ENCODE measurements at regions not wholly inside any gene's neighbourhood (a gene's known extent, or its start where the extent isn't known, plus 50 kb on each side); places are given as distances from the start of the nearest gene placed in this dataset.

DNA sequence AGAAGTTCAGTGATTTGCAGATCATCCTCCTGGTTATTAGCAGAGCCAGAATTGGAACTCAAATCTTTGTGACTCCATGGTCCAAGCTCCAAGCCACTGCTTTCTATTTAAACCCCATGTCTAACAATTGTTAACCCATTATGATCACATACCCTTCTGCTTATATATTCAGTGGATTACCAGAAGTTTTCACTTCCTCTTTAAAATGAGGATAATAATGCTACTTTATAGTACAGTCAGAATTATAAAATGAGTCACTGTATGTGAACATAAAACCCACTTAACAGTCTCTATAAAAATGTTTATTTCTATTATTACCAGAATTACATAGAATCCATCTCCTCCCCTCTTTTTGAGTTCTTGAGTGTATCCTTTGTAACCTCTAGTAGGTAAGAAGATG, 550.7 kb upstream of the DPPA4 start:
- no peak overlapping the region for H3K4me3 ChIP-seq (ENCODE audit: low read length)
- H3K9me2 ChIP-seq (ENCODE audit: insufficient read depth, low read length) = no peaks in the 10 kb centered on the region
- no peaks in the 10 kb centered on the region for H3K9me3 ChIP-seq (ENCODE audit: low read length)
- no peak overlapping the region for H3K4me2 ChIP-seq (ENCODE audit: low read length)
- no peaks in the 10 kb centered on the region for H4K20me1 ChIP-seq (ENCODE audit: insufficient read depth)
- TF ChIP-seq, protein P1, sequence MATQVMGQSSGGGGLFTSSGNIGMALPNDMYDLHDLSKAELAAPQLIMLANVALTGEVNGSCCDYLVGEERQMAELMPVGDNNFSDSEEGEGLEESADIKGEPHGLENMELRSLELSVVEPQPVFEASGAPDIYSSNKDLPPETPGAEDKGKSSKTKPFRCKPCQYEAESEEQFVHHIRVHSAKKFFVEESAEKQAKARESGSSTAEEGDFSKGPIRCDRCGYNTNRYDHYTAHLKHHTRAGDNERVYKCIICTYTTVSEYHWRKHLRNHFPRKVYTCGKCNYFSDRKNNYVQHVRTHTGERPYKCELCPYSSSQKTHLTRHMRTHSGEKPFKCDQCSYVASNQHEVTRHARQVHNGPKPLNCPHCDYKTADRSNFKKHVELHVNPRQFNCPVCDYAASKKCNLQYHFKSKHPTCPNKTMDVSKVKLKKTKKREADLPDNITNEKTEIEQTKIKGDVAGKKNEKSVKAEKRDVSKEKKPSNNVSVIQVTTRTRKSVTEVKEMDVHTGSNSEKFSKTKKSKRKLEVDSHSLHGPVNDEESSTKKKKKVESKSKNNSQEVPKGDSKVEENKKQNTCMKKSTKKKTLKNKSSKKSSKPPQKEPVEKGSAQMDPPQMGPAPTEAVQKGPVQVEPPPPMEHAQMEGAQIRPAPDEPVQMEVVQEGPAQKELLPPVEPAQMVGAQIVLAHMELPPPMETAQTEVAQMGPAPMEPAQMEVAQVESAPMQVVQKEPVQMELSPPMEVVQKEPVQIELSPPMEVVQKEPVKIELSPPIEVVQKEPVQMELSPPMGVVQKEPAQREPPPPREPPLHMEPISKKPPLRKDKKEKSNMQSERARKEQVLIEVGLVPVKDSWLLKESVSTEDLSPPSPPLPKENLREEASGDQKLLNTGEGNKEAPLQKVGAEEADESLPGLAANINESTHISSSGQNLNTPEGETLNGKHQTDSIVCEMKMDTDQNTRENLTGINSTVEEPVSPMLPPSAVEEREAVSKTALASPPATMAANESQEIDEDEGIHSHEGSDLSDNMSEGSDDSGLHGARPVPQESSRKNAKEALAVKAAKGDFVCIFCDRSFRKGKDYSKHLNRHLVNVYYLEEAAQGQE (IDR thresholded peaks at IDR 0.05; ENCODE audit: borderline replicate concordance) = no peak
- TF ChIP-seq, protein P2, sequence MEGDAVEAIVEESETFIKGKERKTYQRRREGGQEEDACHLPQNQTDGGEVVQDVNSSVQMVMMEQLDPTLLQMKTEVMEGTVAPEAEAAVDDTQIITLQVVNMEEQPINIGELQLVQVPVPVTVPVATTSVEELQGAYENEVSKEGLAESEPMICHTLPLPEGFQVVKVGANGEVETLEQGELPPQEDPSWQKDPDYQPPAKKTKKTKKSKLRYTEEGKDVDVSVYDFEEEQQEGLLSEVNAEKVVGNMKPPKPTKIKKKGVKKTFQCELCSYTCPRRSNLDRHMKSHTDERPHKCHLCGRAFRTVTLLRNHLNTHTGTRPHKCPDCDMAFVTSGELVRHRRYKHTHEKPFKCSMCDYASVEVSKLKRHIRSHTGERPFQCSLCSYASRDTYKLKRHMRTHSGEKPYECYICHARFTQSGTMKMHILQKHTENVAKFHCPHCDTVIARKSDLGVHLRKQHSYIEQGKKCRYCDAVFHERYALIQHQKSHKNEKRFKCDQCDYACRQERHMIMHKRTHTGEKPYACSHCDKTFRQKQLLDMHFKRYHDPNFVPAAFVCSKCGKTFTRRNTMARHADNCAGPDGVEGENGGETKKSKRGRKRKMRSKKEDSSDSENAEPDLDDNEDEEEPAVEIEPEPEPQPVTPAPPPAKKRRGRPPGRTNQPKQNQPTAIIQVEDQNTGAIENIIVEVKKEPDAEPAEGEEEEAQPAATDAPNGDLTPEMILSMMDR (IDR thresholded peaks at IDR 0.05; ENCODE audit: poor library complexity, severe bottlenecking) = no peak
- no peak for TF ChIP-seq EP300 (conservative IDR thresholded peaks at IDR 0.05; ENCODE audit: poor library complexity, severe bottlenecking)
- TF ChIP-seq MXI1 (conservative IDR thresholded peaks at IDR 0.05; ENCODE audit: poor library complexity, severe bottlenecking) = no peak
- TF ChIP-seq RAD21 (conservative IDR thresholded peaks at IDR 0.05) = no peak
- no peak for TF ChIP-seq TAF1 (IDR thresholded peaks at IDR 0.05; ENCODE audit: low read depth)
- no peak for TF ChIP-seq EZH2 (IDR thresholded peaks at IDR 0.05; ENCODE audit: borderline replicate concordance, insufficient read depth, low read length, poor library complexity, severe bottlenecking)
- no peak for TF ChIP-seq POLR2AphosphoS5 (IDR thresholded peaks at IDR 0.05)
- no peak for TF ChIP-seq SMC3 (conservative IDR thresholded peaks at IDR 0.05; ENCODE audit: poor library complexity)
- H3F3A ChIP-seq (ENCODE audit: insufficient read depth, low read length, poor library complexity, severe bottlenecking) = no peaks in the 10 kb centered on the region
- H3K27me3 ChIP-seq (ENCODE audit: insufficient read depth, low read depth, low read length) = no peaks in the 10 kb centered on the region
- no peaks in the 10 kb centered on the region for H3K79me2 ChIP-seq (replicated peaks; ENCODE audit: insufficient read depth, low read length)
- H3K27ac ChIP-seq (ENCODE audit: low read length) = no peak overlapping the region
- no peak overlapping the region for H3K9ac ChIP-seq (ENCODE audit: low read length)
- no peaks in the 10 kb centered on the region for H3K36me3 ChIP-seq (ENCODE audit: insufficient read depth, low read length)
- H2AFZ ChIP-seq (ENCODE audit: low read depth, low read length) = no peak overlapping the region

DNA sequence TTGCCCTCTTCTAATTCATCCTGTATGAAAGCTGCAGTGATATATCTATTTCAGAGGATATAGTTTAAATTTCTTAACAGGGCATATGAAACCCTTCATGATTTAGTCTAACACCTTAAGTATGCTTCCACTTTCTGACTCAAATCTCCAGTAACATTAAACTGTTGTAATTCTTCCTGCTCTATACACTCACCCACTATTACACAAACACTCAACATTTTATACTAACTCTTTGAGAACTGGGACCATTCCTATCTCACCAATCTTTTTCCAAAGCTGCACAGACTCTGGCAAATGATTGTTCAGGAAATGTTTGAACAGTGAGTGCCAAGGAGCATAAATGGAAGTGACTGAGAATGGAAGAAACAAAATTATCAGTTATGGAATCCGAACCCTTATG, 560.4 kb upstream of the DPPA4 start:
- no peaks in the 10 kb centered on the region for H3F3A ChIP-seq (ENCODE audit: insufficient read depth, low read length, poor library complexity, severe bottlenecking)
- no peaks in the 10 kb centered on the region for H3K79me2 ChIP-seq (replicated peaks; ENCODE audit: insufficient read depth, low read length)
- no peak overlapping the region for H3K27ac ChIP-seq (ENCODE audit: low read length)
- TF ChIP-seq MXI1 (conservative IDR thresholded peaks at IDR 0.05; ENCODE audit: poor library complexity, severe bottlenecking) (no peak), RAD21 (conservative IDR thresholded peaks at IDR 0.05) (no peak)
- no peaks in the 10 kb centered on the region for H3K27me3 ChIP-seq (ENCODE audit: insufficient read depth, low read depth, low read length)
- no peak overlapping the region for H3K9ac ChIP-seq (ENCODE audit: low read length)
- H2AFZ ChIP-seq (ENCODE audit: low read depth, low read length) = no peak overlapping the region
- no peaks in the 10 kb centered on the region for H3K36me3 ChIP-seq (ENCODE audit: insufficient read depth, low read length)
- H4K20me1 ChIP-seq (ENCODE audit: insufficient read depth) = no peaks in the 10 kb centered on the region
- no peak overlapping the region for H3K4me3 ChIP-seq (ENCODE audit: low read length)
- H3K9me3 ChIP-seq (ENCODE audit: low read length) = no peaks in the 10 kb centered on the region
- H3K9me2 ChIP-seq (ENCODE audit: insufficient read depth, low read length) = no peaks in the 10 kb centered on the region
- no peak overlapping the region for H3K4me2 ChIP-seq (ENCODE audit: low read length)

DNA sequence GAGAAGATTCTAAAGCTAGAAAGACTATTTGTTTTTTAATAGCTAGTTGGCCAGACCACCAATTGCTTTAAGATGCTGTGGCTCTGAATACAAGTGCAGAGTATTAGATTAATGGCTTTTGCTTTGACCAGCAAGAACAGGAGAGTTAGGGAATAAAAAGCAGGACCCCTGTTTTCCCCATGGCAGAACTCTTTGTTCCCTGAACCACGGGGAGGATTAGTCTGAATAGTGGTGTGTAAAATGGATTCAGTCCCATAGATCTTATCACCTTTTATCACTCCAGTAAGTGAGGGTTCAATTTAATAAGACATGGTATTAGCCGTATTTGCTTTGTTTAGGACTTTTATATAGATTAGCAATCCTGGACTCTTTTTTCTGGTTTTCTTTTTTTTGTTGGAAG, 562.6 kb upstream of the DPPA4 start:
- H3K4me2 ChIP-seq (ENCODE audit: low read length) = no peak overlapping the region
- H3K4me3 ChIP-seq (ENCODE audit: low read length) = no peak overlapping the region
- no peaks in the 10 kb centered on the region for H3K9me2 ChIP-seq (ENCODE audit: insufficient read depth, low read length)
- H2AFZ ChIP-seq (ENCODE audit: low read depth, low read length) = no peak overlapping the region
- no peak overlapping the region for H3K9ac ChIP-seq (ENCODE audit: low read length)
- H3K9me3 ChIP-seq (ENCODE audit: low read length) = no peaks in the 10 kb centered on the region
- no peaks in the 10 kb centered on the region for H3K79me2 ChIP-seq (replicated peaks; ENCODE audit: insufficient read depth, low read length)
- no peaks in the 10 kb centered on the region for H3F3A ChIP-seq (ENCODE audit: insufficient read depth, low read length, poor library complexity, severe bottlenecking)
- H3K27me3 ChIP-seq (ENCODE audit: insufficient read depth, low read depth, low read length) = no peaks in the 10 kb centered on the region
- H3K27ac ChIP-seq (ENCODE audit: low read length) = no peak overlapping the region
- no peaks in the 10 kb centered on the region for H3K36me3 ChIP-seq (ENCODE audit: insufficient read depth, low read length)
- TF ChIP-seq TAF1 (IDR thresholded peaks at IDR 0.05; ENCODE audit: low read depth) (no peak), EZH2 (IDR thresholded peaks at IDR 0.05; ENCODE audit: borderline replicate concordance, insufficient read depth, low read length, poor library complexity, severe bottlenecking) (no peak), SMC3 (conservative IDR thresholded peaks at IDR 0.05; ENCODE audit: poor library complexity) (no peak), RAD21 (conservative IDR thresholded peaks at IDR 0.05) (no peak), MXI1 (conservative IDR thresholded peaks at IDR 0.05; ENCODE audit: poor library complexity, severe bottlenecking) (no peak), EP300 (conservative IDR thresholded peaks at IDR 0.05; ENCODE audit: poor library complexity, severe bottlenecking) (no peak), POLR2AphosphoS5 (IDR thresholded peaks at IDR 0.05) (no peak)
- TF ChIP-seq, protein P2 (IDR thresholded peaks at IDR 0.05; ENCODE audit: poor library complexity, severe bottlenecking) = no peak
- TF ChIP-seq, protein P1 (IDR thresholded peaks at IDR 0.05; ENCODE audit: borderline replicate concordance) = no peak
- no peaks in the 10 kb centered on the region for H4K20me1 ChIP-seq (ENCODE audit: insufficient read depth)
